ENCODE measurements at regions not wholly inside any gene's neighbourhood (a gene's known extent, or its start where the extent isn't known, plus 50 kb on each side); places are given as distances from the start of the nearest gene placed in this dataset.

- TF ChIP-seq CTCF (IDR thresholded peaks at IDR 0.05) (no peak), TAF1 (IDR thresholded peaks at IDR 0.05; ENCODE audit: borderline replicate concordance, low read depth, low read length) (no peak), MEF2A (IDR thresholded peaks at IDR 0.05; ENCODE audit: borderline replicate concordance, low read depth) (no peak), JUND (IDR thresholded peaks at IDR 0.05) (no peak), NFIC (IDR thresholded peaks at IDR 0.05; ENCODE audit: borderline replicate concordance) (no peak), EP300 (IDR thresholded peaks at IDR 0.05; ENCODE audit: borderline replicate concordance in 1 of 2, low read depth in 1 of 2, low read length in 1 of 2) (no peak), ZBTB33 (IDR thresholded peaks at IDR 0.05; ENCODE audit: borderline replicate concordance, low read depth) (no peak), PBX3 (IDR thresholded peaks at IDR 0.05) (no peak), GABPA (IDR thresholded peaks at IDR 0.05; ENCODE audit: low read depth) (no peak), EZH2phosphoT487 (IDR thresholded peaks at IDR 0.05; ENCODE audit: borderline replicate concordance, low read depth) (no peak), GATA2 (CRISPR knock-in tag; IDR thresholded peaks at IDR 0.05) (no peak), TEAD4 (IDR thresholded peaks at IDR 0.05; ENCODE audit: borderline replicate concordance, insufficient read depth) (no peak)
Measured at GRCh38 chr11:70885281-70886231, 366.8 kb downstream of the SHANK2 start.

Data from SK-N-SH (cell line).